Astrocyte (in vitro differentiated cells and primary cell): ENCODE measurements at regions not wholly inside any gene's neighbourhood (a gene's known extent, or its start where the extent isn't known, plus 50 kb on each side); places are given as distances from the start of the nearest gene placed in this dataset.

ENCODE experiments used
- EZH2 ChIP-seq: IDR thresholded peaks from 2 replicates; pipeline ENCODE4 v1.6.1; 2012; ENCODE audit warnings: mild to moderate bottlenecking, low read length, inconsistent platforms; ENCODE audit not compliant: insufficient read depth
- TF ChIP-seq, protein P1 (sequence below): IDR thresholded peaks from 2 replicates; pipeline ENCODE4 v1.5.1; 2011; ENCODE audit warnings: low read depth, mild to moderate bottlenecking, inconsistent platforms, low read length, moderate library complexity; ENCODE audit not compliant: insufficient read depth

DNA sequence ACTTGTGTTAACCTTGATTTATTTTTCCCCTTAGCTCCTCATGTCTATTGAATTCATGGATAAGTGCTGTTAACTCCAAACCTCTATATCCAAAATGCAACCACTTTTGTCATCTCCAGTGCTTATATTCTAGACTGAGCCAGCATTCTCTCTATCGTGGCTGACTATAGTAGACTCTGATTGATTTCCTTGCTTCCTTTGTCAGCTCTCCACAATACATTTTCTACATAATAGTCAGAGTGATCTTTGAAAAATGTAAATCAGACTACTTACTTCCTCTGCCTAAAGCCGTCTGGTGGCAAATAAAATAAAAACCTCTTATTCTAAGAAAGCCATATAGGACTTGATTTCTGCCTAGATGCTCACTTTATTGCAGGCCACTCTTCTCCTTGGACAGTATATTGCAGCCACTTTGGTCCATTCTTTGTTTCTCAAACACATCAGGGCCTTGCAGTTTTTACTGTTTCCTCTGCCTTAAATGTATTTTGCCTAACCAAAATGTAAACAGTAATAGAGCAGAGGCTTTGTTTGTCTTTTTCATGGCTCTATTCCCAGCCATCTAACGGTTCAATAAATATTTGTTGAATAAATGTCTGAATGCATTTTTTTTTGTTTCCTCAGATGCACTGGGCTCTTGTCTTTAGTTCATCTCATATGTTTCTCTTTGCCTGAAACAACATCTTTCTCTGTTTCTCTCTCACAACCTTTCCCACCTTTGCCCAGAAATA, 243.6 kb upstream of the CSNK1A1L start:
- TF ChIP-seq, protein P1, sequence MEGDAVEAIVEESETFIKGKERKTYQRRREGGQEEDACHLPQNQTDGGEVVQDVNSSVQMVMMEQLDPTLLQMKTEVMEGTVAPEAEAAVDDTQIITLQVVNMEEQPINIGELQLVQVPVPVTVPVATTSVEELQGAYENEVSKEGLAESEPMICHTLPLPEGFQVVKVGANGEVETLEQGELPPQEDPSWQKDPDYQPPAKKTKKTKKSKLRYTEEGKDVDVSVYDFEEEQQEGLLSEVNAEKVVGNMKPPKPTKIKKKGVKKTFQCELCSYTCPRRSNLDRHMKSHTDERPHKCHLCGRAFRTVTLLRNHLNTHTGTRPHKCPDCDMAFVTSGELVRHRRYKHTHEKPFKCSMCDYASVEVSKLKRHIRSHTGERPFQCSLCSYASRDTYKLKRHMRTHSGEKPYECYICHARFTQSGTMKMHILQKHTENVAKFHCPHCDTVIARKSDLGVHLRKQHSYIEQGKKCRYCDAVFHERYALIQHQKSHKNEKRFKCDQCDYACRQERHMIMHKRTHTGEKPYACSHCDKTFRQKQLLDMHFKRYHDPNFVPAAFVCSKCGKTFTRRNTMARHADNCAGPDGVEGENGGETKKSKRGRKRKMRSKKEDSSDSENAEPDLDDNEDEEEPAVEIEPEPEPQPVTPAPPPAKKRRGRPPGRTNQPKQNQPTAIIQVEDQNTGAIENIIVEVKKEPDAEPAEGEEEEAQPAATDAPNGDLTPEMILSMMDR, result no peak
- no peak for TF ChIP-seq EZH2
